HepG2 (cell line): ENCODE measurements at regions not wholly inside any gene's neighbourhood (a gene's known extent, or its start where the extent isn't known, plus 50 kb on each side); places are given as distances from the start of the nearest gene placed in this dataset.

Experiments
- GTF2F1 ChIP-seq: fragments of 150-350 bp; IDR thresholded peaks from 2 replicates; pipeline ENCODE4 v1.6.1; 2014; ENCODE audit warnings: low read length
- PHB2 ChIP-seq: fragments of 450-650 bp; IDR thresholded peaks from 2 replicates; pipeline ENCODE4 v1.6.1; 2018; ENCODE audit not compliant: partially characterized antibody
- STAT5B ChIP-seq: sonication (generic); formaldehyde crosslinking; IDR thresholded peaks from 2 replicates; pipeline ENCODE4 v1.4.0; 2020; ENCODE audit warnings: missing genetic modification reagents
- ZNF615 ChIP-seq: sonication (generic); formaldehyde crosslinking; IDR thresholded peaks from 2 replicates; pipeline ENCODE4 v1.5.0; 2020; ENCODE audit warnings: mild to moderate bottlenecking, missing genetic modification reagents, borderline replicate concordance
- TF ChIP-seq, protein P1 (sequence below): sonication (generic); formaldehyde crosslinking; IDR thresholded peaks from 2 replicates; pipeline ENCODE4 v1.4.0; 2020; ENCODE audit warnings: missing genetic modification reagents
- TF ChIP-seq, protein P2 (sequence below): sonication (generic); formaldehyde crosslinking; IDR thresholded peaks from 2 replicates; pipeline ENCODE4 v1.8.1; 2023; ENCODE audit warnings: mild to moderate bottlenecking, missing genetic modification reagents, borderline replicate concordance
- TF ChIP-seq, protein P3 (sequence below): sonication (generic); formaldehyde crosslinking; IDR thresholded peaks from 2 replicates; pipeline ENCODE4 v1.4.0; 2020; ENCODE audit warnings: missing genetic modification reagents

DNA sequence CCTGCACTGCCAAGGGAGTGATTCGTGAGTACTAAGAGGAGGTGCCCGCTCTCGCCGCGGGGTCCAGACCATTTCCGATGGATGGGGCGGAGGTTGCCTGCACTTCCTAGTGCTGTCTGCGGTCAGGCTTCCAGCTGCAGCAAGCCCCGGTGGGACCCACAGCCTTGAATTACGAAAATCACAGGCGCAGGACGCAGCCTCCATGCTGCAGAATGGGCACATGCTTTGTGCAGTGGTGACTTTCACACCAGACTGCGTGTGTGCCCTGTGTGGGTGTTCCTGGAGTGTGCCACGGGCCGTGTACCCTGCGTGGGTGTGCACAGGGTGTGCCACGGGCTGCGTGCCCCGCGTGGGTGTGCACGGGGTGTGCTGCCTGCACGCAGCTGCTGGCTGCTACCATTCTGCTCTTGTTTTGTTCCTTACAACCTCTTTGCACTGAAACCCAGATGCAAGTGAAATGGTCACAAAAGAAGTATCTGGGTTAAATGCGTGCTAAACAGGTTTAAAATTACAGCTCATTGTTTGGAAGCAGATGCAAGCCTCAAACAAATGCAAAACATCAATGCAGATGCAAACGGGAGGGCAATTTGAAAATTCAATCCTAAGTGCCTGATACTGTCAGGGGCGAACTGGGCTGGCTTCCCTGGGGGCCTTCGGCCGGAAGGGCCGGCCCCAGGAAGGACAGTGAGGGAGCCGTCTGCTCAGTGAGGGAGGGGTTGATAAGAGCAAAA, 221.2 kb upstream of the SOX1 start (continued):
- TF ChIP-seq, protein P1, sequence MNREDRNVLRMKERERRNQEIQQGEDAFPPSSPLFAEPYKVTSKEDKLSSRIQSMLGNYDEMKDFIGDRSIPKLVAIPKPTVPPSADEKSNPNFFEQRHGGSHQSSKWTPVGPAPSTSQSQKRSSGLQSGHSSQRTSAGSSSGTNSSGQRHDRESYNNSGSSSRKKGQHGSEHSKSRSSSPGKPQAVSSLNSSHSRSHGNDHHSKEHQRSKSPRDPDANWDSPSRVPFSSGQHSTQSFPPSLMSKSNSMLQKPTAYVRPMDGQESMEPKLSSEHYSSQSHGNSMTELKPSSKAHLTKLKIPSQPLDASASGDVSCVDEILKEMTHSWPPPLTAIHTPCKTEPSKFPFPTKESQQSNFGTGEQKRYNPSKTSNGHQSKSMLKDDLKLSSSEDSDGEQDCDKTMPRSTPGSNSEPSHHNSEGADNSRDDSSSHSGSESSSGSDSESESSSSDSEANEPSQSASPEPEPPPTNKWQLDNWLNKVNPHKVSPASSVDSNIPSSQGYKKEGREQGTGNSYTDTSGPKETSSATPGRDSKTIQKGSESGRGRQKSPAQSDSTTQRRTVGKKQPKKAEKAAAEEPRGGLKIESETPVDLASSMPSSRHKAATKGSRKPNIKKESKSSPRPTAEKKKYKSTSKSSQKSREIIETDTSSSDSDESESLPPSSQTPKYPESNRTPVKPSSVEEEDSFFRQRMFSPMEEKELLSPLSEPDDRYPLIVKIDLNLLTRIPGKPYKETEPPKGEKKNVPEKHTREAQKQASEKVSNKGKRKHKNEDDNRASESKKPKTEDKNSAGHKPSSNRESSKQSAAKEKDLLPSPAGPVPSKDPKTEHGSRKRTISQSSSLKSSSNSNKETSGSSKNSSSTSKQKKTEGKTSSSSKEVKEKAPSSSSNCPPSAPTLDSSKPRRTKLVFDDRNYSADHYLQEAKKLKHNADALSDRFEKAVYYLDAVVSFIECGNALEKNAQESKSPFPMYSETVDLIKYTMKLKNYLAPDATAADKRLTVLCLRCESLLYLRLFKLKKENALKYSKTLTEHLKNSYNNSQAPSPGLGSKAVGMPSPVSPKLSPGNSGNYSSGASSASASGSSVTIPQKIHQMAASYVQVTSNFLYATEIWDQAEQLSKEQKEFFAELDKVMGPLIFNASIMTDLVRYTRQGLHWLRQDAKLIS (CRISPR knock-in tag), result no peak
- TF ChIP-seq ZNF615 (no peak), GTF2F1 (no peak), PHB2 (no peak), STAT5B (no peak)
- TF ChIP-seq, protein P2, sequence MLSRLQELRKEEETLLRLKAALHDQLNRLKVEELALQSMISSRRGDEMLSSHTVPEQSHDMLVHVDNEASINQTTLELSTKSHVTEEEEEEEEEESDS, result no peak
- TF ChIP-seq, protein P3, sequence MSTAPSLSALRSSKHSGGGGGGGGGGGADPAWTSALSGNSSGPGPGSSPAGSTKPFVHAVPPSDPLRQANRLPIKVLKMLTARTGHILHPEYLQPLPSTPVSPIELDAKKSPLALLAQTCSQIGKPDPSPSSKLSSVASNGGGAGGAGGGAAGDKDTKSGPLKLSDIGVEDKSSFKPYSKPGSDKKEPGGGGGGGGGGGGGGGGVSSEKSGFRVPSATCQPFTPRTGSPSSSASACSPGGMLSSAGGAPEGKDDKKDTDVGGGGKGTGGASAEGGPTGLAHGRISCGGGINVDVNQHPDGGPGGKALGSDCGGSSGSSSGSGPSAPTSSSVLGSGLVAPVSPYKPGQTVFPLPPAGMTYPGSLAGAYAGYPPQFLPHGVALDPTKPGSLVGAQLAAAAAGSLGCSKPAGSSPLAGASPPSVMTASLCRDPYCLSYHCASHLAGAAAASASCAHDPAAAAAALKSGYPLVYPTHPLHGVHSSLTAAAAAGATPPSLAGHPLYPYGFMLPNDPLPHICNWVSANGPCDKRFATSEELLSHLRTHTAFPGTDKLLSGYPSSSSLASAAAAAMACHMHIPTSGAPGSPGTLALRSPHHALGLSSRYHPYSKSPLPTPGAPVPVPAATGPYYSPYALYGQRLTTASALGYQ (CRISPR knock-in tag), result no peak
